Erythroblast (primary cell): ENCODE measurements at regions not wholly inside any gene's neighbourhood (a gene's known extent, or its start where the extent isn't known, plus 50 kb on each side); places are given as distances from the start of the nearest gene placed in this dataset.

Source experiments
- DNase-seq, 2 experiments: peaks; one replicate each; lab custom pipeline; 2025; lab: John Stamatoyannopoulos, UW
- GATA1 ChIP-seq: IDR thresholded peaks from 2 replicates; pipeline ENCODE4 v1.6.1; 2011; ENCODE audit warnings: low read depth, mild to moderate bottlenecking, control low read depth, low read length, moderate library complexity
- POLR2A ChIP-seq: IDR thresholded peaks from 2 replicates; pipeline ENCODE4 v1.6.1; 2011; ENCODE audit warnings: mild to moderate bottlenecking, low read length

DNA sequence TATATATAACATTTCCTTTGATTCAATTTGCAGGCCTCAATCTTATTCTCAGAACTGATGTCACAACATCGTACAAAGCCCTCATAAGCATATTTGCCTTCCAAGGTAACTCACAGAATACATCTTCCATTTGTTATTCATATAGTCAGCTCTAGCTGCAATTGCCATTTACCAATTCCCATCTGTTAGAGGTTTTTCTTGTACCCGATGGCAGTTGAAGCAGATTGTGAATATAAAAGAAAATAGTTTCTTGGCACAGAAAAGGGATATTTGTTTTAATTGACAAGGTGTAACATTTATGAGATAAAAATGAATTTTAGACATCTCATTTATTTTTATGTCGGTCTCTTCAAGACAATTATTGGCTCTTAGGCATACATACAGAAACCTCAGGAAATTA, 311.3 kb downstream of the TRIML1 start:
- DNase-seq: no peak
- TF ChIP-seq POLR2A: no peak
- no peak for TF ChIP-seq GATA1

GRCh38 chr4:188452097-188452496, 312.9 kb downstream of the TRIML1 start:
- no peak for DNase-seq
- TF ChIP-seq POLR2A: no peak
- no peak for TF ChIP-seq GATA1

DNA sequence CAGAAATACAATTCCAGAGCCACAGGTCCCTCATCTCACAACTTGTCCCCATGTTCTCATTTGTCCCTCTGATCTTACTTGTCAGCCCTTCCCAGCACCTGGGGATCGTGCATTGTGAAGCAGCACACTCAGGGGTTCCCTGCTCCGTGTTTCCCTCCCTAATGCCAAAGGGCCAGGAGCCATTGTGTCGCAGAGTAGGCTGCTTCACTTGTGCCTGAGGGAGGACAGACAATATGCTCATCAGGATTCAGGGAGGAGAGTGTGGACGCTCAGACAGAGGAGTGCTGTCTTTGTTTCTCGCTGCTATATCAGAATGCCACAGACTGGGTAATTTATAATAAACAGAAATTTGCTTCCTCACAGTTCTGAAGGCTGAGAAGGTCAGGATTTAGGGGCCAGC, 315.3 kb downstream of the TRIML1 start:
- TF ChIP-seq GATA1 (no peak), POLR2A (no peak)
- DNase-seq: no peak

GRCh38 chr4:188455062-188455752, 316.0 kb downstream of the TRIML1 start:
- no peak for DNase-seq

GRCh38 chr4:188459381-188459780, 320.1 kb downstream of the TRIML1 start:
- DNase-seq: no peak
- no peak for TF ChIP-seq GATA1
- no peak for TF ChIP-seq POLR2A

More at GRCh38 chr4:188455062-188455752, 316.0 kb downstream of the TRIML1 start:
- TF ChIP-seq GATA1 (no peak), POLR2A (no peak)

DNA sequence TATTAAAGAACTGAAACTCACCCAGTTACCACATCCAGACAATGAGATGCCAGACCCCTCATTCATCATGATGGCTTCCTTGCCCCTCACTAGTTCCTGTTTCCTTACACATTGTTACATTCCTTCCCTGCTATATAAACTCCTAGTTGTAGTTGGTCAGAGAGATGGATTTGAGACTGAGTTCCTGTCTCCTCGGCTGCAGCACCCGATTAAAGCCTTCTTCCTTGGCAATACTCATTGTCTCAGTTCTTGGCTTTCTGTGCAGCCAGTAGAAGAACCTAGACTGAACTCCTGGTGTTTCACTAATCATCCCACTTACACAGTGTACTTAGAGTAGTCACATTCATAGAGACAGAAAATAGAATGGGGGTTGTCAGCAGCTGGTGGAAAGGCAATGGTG, 324.7 kb downstream of the TRIML1 start:
- no peak for DNase-seq
- TF ChIP-seq POLR2A (no peak), GATA1 (no peak)

- DNase-seq: no peak
- TF ChIP-seq POLR2A (no peak), GATA1 (no peak)
These were observed 326.8 kb downstream of the TRIML1 start for GRCh38 chr4:188466001-188466400.

GRCh38 chr4:188484256-188484655, 345.0 kb downstream of the TRIML1 start:
- DNase-seq: no peak
- TF ChIP-seq POLR2A: no peak
- TF ChIP-seq GATA1: no peak

GRCh38 chr4:188485906-188486305, 346.7 kb downstream of the TRIML1 start:
- DNase-seq: no peak
- no peak for TF ChIP-seq POLR2A
- no peak for TF ChIP-seq GATA1

- TF ChIP-seq POLR2A (no peak), GATA1 (no peak)
These were observed 353.6 kb downstream of the TRIML1 start for GRCh38 chr4:188492886-188493285.

DNA sequence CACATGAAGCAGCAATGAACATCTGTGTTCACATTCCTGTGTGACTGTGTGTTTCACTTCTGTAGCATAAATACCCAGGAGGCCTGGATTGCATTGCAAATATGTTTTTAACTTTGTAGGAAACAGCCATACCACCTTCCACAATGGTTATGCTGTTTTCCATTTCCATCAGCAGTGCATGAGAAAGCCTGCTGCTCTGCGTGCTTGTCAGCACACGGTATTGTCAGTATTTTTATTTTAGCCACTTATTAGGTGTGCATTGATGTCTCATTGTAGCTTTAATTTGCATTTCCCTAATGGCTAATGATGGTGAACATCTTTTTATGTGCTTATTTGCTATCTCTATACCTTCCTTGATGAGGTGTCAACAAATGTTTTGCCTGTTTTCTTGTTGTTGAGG, 355.9 kb downstream of the TRIML1 start:
- DNase-seq: no peak
- TF ChIP-seq POLR2A: no peak
- TF ChIP-seq GATA1: no peak

More at GRCh38 chr4:188492886-188493285, 353.6 kb downstream of the TRIML1 start:
- DNase-seq: no peak

DNA sequence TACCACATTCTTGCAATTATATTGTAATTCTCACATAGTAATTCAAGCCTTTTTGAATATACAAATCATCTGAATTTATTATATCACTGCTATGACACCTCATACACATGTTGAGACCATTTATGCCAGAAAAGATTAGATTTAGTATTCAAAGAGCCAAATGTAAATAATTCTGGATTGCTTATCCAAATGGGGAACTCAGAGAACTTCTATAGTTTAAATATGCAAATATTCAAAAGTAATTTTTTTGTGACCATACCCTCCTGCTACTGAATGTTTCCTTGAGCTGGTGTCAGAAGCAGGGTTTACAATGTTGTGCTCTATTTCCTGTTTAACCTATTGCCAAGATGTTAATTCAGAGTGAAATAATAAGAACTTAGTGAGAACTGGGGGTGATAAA, 372.2 kb downstream of the TRIML1 start:
- TF ChIP-seq GATA1 (no peak), POLR2A (no peak)
- no peak for DNase-seq

DNA sequence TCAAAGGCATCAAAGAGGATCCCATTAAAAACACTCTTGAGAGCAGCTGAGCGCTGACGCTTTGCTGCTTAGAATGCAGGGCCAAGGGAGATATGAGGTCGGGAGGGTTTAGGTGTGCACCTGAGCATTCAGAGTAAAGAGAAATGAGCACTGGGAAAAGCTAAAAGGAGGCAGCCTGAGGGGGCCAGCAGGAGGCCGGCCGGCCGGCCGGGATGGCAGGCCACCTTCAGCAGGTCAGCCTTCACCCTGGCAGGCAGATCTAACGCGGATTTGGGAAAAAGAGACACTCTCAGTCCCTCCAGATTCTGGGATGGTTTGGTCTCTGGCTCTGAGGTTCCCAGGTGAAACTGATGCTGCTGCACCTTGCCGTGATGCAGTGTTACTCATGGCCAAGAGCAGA, 393.5 kb downstream of the TRIML1 start:
- no peak for DNase-seq
- TF ChIP-seq GATA1 (no peak), POLR2A (no peak)

- TF ChIP-seq POLR2A: no peak
- no peak for TF ChIP-seq GATA1
- DNase-seq: no peak
These were observed 395.1 kb downstream of the TRIML1 start for GRCh38 chr4:188534297-188534696.

DNA sequence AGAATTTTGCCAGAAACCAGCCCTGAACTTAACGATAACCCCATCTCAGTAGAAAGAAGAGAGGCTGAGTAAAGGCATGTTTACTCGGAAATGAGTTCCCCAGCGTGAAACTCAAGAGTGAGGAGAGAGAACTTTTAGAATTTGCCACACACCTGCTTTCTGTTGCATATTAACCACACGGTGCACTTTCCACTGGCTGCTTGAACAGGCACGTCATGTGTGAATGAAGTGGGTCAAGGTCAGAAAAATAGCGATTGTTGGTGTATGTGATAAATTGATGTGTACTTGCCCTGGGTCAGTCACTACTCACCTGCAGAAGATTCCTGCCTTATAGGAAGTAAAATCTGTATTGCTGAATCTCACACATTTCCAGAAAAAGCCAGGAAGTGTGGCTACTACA, 395.7 kb downstream of the TRIML1 start:
- TF ChIP-seq GATA1: no peak
- TF ChIP-seq POLR2A: no peak
- no peak for DNase-seq
